ENCODE measurements at regions not wholly inside any gene's neighbourhood (a gene's known extent, or its start where the extent isn't known, plus 50 kb on each side); places are given as distances from the start of the nearest gene placed in this dataset.
"Not testable (repeated sequence)": the region's sequence is repeated elsewhere in the genome, so short reads cannot be mapped to it uniquely, and the experiment has no call there.

DNA sequence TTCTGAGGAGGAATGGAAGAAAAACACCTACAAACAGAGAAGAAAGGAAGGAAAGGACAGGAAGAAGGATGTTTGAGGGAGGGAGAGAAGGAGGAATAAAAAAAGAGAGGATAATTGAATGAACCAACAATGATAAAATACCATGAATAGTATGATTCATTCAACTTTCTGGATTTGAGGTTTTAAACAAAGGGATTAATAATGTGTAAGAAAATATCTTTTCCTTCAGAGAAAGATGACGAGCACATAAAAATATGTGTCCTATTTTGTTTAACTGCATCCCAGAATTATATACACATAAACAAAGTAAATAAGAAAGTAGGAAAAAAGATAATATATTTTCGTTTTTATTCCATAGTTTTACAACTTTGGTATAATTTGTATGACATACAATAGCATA, 1380.4 kb downstream of the STIM2 start:
- in situ Hi-C loops (cut with HindIII; ENCODE audit: low sequenced_read_pairs), result no loop called here

DNA sequence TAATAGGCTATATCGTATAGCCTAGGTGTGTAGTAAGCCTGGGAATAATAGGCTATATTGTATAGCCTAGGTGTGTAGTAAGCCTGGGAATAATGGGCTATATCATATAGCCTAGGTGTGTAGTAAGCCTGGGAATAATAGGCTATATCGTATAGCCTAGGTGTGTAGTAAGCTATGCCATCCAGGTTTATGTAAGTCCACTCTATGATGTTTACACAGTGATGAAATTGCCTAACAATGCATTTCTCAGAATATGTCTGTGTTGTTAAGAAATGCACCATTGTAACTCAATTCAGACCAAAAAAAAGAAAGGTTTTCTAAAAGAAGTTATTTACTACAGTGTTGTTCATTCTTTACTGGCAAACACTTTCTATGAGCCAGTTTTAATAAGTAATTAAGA, 1387.2 kb downstream of the STIM2 start:
- in situ Hi-C loops (cut with HindIII; ENCODE audit: low sequenced_read_pairs), result no loop called here

DNA sequence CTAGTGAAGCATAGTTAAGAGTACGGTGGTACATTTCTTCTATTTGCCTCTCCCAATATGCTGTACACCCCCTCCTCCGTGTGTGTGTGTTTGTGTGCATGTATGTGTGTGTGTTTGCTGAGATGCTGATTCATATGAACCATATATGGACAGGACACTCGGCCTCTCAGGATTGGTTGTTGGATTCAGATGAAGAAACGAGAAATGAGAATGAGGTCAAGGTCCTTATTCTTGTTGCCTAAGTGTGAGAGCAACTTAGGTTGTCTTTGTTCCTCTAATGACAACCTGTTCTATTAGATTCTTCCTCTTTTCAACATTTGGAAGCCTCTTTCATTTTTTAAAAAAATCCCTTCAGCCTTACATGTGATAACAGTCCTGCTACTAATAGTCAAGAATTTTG, 1387.6 kb downstream of the STIM2 start:
- in situ Hi-C loops (cut with HindIII; ENCODE audit: low sequenced_read_pairs), result no loop called here

DNA sequence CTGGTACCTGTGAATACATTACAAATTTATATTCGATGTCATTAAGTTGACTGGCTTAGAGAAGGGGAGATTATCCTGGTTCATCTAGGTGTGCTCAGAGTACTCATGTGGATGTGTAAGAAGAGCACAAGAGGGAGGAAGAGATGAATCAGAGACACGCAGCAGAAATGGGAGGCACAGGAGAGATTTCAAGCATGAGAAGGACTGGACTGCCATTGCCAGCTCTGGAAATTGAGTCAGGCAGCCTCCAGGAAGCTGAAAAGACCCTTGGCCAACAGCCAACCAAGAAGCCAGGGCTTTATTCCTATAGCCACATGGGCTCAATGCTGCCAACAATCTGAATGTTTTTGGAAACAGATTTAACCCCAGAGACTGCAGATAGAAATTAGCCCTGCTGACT, 1390.0 kb downstream of the STIM2 start:
- in situ Hi-C loops (cut with HindIII; ENCODE audit: low sequenced_read_pairs), result no loop called here

DNA sequence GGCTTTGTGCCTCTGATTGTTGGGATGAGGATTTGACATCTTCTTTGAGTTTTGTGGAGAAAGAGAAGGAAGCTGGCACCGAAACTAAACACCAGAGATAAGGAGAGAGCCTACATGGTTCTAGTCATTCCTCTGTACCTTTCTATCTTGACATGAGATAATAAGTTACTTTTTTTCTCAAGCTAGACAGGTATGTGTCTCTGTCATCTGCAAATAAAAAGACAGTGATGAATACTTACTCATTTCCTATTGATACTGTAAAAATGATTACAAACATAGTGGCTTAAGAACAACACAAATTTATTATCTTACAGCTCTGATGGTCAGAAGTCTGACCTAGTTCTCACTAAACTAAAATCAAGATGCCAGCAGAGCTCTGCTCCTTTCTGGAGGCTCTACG, 1391.2 kb downstream of the STIM2 start:
- in situ Hi-C loops (cut with HindIII; ENCODE audit: low sequenced_read_pairs), result no loop called here

DNA sequence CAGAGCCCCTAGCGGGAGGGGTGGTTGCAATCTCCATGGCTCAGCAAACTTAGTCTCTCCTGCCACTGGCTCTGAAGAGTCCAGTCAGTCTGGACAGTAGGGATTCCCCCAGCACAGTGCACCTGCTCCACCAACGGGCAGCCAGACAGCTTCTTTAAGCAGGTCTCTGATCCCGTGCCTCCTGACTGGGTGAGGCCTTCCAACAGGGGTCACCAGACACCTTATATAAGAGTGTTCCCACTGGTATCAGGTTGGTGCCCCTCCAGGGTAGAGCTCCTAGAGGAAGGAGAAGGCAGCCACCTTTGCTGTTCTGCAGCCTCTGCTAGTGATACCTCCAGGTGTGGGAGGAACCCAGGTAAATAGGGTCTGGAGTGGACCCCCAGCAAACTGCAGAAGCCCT, 1393.4 kb downstream of the STIM2 start:
- in situ Hi-C loops (cut with HindIII; ENCODE audit: low sequenced_read_pairs), result no loop called here

DNA sequence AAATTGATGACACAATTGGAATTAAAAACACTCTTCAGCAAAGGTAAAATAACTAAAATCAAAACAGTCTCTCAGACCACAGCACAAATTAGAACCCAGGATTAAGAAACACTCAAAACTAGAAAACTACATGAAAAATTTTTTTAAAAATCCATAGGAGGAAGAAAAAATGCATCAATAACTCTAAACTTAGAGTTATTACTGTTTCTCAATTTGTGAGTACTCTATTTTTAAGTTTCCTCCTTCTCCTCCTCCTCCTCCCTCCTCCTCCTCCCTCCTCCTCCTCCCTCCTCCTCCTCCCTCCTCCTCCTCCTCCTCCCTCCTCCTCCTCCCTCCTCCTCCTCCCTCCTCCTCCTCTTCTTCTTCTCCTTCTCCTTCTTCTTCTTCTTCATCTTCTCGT, 1395.7 kb downstream of the STIM2 start:
- in situ Hi-C loops (cut with HindIII; ENCODE audit: low sequenced_read_pairs), result no loop called here

DNA sequence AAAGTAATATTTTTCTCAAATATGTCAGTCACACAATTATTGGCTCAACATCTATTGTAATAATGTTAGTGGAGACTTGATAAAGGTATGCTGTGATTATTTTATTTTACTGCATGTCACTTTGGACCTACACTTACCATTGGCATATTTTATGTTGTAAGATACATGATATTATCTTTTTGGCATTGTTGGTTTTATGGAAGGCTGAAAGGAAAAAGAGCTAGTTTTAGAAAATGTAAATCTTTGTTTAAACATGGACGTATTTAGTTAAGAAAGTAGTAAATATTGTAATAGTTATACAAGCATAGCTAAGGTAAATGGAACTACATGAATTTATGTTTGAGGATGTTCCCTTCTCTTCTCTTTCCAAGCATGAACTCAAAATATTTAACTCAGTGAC, 1399.3 kb downstream of the STIM2 start:
- in situ Hi-C loops (cut with HindIII; ENCODE audit: low sequenced_read_pairs), result no loop called here

DNA sequence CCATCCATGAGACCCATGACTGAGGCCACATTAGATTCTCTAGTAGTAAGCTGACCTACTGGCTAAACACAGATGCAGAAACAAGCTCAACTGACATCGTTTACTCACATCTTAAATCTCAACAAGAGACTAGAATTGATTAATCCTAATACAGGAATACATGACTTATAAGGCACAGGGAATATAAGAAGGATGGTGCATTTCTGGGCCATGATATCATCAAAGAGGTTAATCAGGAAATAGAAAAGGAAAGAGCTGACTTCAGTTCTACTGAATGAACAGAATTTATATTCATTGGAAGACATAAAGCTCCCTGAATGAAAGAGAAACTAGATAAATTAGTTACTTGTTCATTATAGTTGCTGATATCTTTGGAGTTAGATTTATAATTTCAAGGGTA, 1406.5 kb downstream of the STIM2 start:
- in situ Hi-C loops (cut with HindIII; ENCODE audit: low sequenced_read_pairs), result no loop called here

DNA sequence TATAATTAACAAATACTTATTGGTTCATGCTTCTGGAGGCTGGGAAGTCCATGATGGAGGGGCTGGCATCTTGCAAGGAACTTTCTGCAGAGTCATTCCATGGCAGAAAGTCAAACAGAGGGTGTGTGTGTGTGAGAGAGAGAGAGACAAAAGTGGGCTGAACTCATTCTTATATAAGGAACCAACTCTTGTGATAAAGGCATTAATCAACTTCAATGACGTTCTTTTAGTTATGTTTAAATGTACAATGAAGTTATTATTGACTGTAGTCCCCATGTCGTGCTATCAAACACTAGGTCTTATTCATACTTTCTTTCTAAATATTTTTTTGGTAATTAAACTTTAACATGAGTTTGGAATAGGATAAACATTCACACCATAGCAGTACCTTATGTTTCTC, 1408.8 kb downstream of the STIM2 start:
- in situ Hi-C loops (cut with HindIII; ENCODE audit: low sequenced_read_pairs), result no loop called here

DNA sequence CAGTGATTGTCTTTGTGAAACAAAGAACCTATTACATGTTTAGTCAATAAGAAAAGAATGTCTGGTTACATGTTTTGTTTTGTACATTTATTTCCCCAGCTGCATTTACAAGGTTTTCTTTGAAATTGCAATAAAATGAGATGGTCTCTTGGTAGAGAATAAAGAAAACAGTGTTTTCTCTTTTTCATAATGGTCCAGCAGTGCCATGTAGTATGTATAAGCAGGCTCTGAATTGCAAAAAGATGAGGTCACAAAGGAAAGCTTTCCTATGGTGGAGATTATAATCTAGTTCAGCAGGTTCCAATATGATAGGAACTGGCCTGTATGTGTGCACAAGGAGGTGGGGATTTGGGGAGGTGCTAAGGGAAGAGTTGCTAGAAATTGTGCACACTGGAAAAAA, 1417.3 kb downstream of the STIM2 start:
- in situ Hi-C loops (cut with HindIII; ENCODE audit: low sequenced_read_pairs), result no loop called here

DNA sequence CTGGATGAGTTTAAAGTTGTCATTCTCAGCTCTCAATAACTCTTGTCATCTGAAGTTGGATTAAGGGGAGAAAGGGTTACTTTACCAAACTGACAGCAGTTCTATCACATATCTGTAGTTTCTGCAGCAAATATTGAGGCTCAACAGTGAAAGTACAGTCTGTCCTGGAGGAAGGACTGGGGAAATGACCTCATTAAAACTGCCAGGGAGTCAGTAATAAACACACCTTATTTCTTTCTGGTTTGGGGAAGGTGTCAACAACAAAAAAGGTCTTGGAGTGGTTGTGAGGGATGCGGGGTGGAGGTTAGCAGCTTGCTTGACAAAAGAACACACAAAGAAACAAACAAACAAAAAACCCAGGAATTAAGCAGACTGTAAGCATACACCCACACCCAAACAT, 1418.0 kb downstream of the STIM2 start:
- in situ Hi-C loops (cut with HindIII; ENCODE audit: low sequenced_read_pairs), result no loop called here

DNA sequence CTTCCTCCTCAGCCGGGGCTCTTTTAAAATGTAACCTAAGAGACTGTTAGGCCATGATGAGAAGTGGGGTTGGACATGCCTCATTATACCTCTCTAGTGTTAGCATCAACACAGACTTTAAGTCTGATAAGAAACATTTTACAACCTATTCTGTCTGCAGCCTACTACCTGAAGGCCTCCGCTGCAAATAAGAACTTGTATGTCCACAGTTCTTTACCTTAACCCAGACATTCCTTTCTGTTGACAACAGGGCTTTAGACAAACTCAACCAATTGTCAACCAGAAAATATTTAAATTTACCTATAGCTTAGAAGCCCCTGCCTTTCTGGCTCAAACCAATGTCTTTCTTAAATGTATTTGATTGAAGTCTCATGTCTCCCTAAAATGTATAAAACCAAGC, 1418.6 kb downstream of the STIM2 start:
- in situ Hi-C loops (cut with HindIII; ENCODE audit: low sequenced_read_pairs), result no loop called here

DNA sequence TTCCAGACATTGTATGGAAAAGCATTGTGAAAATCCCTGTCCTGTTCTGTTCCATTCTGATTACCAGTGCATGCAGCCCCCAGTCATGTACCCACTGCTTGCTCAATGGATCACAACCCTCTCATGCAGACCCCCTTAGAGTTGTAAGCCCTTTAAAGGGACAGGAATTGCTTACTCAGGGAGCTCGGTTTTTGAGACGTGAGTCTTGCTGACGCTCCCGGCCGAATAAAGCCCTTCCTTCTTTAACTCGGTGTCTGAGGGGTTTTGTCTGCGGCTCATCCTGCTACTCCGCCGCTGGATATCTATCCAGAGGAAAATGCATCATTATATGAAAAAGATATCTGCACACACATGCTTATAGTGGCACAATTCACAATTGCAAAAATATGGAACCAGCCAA, 1425.6 kb downstream of the STIM2 start:
- in situ Hi-C loops (cut with HindIII; ENCODE audit: low sequenced_read_pairs), result not testable (repeated sequence)

DNA sequence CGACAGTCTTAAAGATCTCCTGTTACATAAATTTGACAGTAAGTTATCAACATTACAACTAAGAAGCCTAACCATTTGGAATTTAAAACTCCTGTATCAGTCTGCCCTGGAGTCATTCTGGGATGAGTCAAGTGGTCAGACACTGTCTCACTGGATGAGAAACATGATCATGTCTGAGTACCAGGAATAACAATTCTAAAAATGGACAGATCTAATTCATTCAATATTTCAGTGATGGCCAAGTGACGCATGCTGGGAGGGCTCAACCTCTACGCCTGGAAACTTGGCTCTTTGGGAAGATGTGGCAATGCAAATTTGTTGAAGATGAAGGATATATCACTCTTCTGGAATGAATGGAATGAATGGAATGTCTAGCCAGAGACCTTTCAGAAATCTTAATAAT, 1427.2 kb downstream of the STIM2 start:
- in situ Hi-C loops (cut with HindIII; ENCODE audit: low sequenced_read_pairs), result no loop called here

DNA sequence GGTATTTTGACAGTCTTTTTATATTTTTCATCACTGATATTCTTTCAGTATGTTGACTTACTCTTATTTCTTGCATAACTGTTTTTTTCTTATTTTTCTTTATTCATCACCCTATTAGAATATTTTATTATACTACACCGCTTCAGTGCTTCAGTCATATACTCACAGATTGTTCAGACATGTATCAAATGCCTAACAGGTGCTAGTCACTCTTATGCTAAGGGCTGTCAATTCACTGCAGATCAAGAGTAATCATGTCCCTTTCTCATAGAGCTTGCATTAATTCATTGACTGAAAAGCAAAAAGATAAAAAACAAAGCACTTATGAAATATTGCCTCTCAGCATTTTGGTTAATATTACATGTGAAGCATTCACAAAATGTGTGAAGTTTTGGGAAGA, 1435.6 kb downstream of the STIM2 start:
- in situ Hi-C loops (cut with HindIII; ENCODE audit: low sequenced_read_pairs), result no loop called here

DNA sequence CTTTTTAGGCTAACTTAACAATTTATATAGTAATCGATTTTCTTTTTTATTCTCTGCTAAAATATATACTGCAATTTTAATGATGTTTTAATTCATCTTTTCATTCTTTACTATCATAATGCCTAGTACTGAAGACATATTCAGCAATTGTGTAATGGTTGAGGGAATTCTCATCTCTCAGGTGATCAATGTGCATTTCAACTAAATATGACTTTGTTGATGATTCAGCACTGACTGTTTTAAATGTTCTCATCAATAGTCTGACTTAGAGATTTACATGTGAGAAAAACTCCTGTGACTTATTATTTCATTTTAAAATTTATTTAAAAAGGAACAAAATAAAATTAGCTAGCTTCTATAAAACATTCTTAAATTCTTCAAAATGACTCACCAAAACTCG, 1450.3 kb downstream of the STIM2 start:
- in situ Hi-C loops (cut with HindIII; ENCODE audit: low sequenced_read_pairs), result no loop called here

DNA sequence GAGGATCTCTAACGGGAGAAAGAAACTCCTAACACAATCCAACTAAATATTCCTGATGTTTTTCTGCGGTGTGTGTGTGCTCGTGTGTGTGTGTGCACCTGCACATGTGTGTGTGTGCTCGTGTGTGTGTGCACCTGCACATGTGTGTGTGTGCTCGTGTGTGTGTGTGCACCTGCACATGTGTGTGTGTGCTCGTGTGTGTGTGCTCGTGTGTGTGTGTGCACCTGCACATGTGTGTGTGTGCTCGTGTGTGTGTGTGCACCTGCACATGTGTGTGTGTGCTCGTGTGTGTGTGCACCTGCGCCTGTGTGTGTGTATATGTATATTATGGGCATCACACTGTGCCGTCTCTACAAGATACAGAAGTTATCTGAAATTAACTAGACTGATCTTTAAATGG, 1451.9 kb downstream of the STIM2 start:
- in situ Hi-C loops (cut with HindIII; ENCODE audit: low sequenced_read_pairs), result not testable (repeated sequence)

DNA sequence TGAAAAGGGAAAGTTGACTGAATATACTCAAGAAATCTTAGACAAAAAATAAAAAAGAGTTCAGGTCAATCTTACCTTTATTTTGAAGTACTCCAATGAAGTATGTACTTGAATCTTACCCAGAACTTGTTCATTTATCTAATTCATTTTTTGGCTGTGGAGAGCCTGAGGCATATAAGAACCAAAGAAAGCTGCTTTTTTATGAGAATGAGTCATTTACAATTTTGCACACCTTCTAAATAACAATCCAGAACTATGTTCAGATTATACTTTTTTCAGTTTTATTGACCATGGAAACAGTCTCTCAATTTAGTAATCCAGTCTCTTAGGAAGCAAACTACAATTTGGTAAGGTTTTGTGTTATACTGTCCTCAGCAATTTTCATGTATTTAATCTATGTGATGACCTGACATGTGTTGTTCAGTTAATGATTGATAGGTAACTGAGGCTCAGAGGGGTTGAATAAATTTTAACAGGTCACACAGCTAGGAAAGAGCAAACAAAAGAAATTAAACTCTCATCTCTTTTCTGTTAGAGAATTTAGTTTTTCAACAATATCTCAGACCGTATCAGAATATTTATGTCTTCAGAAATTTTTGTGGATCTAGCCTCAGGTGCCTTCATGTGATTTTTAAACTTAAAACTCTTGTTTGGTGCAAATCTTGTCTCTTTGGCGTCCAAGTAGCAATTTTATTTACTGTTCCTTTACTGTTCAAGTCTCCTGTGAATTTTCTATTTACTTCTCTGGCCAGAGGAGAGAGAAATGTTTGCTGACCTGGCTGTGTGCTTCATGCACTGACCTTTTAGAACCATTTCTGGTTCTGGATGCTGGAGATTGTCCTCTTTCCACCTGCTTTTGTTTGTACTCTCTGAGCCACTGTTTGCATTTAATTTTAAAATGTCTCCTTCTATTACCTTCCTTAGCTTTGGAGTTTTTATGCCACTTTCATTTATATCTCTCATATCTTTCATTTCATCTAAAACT, 1453.4 kb downstream of the STIM2 start:
- in situ Hi-C loops (cut with HindIII; ENCODE audit: low sequenced_read_pairs), result no loop called here

DNA sequence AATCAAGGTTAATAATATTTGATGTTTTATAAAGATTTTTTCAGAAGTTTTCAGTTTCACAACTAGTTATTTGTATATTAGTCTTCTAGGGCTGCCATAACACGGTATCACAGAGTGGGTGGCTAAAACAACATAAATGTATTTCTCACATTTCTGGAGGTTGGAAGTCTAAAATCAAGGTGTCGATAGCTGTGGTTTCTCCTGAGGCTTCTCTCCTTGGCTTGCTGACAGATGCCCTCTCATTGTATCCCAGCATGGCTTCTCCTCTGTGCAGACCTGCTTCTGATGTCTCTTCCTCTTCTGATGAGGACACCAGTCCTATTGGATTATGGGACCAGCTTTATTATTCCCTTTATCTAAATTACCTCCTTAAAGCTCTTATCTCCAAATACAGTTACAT, 1456.6 kb downstream of the STIM2 start:
- in situ Hi-C loops (cut with HindIII; ENCODE audit: low sequenced_read_pairs), result no loop called here

DNA sequence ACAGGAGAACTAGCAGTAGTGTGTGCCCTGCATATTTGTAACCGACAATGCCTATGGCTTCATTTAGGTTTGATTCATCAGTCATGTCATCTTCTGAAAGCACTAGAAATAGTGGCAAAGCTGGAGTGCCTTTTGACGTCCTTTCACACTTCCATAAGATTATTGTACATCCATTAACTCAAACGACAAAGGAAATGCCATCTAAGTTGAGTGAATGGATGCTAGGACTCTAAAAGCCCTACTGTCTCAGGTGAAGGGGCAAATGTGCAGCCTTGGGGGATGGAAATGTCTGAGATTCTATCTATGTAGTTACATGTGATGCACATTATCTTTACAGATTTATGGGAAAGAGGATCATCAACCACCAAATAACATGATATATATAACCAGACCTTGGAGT, 1473.6 kb downstream of the STIM2 start:
- in situ Hi-C loops (cut with HindIII; ENCODE audit: low sequenced_read_pairs), result no loop called here

DNA sequence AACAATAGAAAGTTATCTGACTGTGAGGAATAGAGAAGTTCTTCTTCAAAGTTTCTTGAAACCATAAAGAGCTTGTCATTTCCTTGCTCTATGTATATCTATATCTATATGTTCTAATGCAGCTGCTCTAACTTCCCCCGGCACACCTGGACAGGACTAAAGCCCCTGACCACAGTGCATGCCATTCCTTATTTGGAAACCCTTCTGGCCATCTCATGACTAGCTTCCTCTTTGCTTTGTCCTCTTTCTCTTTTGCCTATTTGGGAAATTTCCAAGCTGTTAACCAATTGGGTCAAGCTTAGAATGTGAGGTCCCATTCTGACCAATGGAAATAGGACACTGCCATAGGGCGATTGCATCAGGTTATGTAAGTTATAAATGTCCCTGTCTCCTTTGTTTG, 1481.1 kb downstream of the STIM2 start:
- in situ Hi-C loops (cut with HindIII; ENCODE audit: low sequenced_read_pairs), result no loop called here

DNA sequence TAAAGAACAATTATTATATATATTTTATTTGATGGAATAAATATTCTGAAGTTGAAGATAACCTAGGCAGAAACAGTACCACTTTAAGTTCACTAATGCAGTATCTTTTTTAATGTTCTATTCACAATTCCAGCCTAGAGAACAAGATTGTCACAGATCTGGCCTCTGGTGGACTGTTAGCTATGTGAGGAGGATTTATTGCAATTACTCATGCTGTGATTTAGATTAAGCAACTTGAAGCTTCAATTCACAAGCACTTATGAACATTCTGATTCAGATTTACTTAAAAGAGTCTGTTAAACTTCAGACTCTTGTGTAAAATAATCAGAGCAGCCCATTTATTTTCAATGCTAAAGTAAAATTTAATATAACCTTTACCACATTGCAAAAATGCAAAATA, 1489.8 kb downstream of the STIM2 start:
- in situ Hi-C loops (cut with HindIII; ENCODE audit: low sequenced_read_pairs), result no loop called here

Data from endothelial cell of hepatic sinusoid (primary cell).